GM12873 (cell line): ENCODE measurements at regions not wholly inside any gene's neighbourhood (a gene's known extent, or its start where the extent isn't known, plus 50 kb on each side); places are given as distances from the start of the nearest gene placed in this dataset.

Experiments used
- TF ChIP-seq, protein P1 (sequence below): IDR thresholded peaks from 2 replicates; pipeline ENCODE4 v1.5.1; 2012; ENCODE audit warnings: low read depth, mild to moderate bottlenecking, moderate library complexity, low read length, control low read depth; ENCODE audit not compliant: insufficient read depth; ENCODE audit errors: missing control alignments

DNA sequence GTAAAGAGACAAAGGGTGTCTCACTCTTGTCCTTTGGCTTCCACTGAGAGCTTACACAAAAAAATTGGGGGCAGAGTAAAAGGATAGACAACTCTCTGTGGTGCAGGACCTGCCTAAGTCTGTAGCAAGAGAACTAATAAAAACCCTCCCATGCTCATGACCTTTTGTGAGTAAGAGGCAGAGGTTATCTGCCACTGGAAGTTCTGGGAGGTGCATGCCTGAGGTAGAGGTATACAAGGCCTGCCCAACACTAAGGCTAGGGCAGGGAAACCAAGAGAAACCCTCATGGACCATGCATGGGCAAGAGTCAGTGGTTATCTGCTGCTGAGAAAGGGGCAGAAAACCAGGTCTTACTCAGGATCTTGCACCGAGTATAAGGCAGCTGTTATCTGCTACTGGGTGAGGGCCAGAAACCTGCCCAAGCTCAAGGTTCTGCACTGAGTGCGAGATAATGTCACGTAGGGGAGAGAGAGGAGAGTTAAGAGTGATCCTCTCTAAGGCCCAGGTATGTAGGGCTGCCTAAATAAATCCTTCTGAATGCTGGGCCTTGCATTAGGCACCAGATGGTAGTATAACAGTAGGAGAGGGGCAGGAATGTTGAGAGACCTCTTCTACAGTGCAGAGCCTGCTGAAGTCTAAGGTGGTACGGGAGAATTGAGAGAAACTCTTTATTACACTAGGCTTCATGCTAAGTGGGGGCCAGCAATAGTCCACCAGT is 143.4 kb downstream of the MACROH2A1 start:
- TF ChIP-seq, protein P1, sequence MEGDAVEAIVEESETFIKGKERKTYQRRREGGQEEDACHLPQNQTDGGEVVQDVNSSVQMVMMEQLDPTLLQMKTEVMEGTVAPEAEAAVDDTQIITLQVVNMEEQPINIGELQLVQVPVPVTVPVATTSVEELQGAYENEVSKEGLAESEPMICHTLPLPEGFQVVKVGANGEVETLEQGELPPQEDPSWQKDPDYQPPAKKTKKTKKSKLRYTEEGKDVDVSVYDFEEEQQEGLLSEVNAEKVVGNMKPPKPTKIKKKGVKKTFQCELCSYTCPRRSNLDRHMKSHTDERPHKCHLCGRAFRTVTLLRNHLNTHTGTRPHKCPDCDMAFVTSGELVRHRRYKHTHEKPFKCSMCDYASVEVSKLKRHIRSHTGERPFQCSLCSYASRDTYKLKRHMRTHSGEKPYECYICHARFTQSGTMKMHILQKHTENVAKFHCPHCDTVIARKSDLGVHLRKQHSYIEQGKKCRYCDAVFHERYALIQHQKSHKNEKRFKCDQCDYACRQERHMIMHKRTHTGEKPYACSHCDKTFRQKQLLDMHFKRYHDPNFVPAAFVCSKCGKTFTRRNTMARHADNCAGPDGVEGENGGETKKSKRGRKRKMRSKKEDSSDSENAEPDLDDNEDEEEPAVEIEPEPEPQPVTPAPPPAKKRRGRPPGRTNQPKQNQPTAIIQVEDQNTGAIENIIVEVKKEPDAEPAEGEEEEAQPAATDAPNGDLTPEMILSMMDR: no peak

DNA sequence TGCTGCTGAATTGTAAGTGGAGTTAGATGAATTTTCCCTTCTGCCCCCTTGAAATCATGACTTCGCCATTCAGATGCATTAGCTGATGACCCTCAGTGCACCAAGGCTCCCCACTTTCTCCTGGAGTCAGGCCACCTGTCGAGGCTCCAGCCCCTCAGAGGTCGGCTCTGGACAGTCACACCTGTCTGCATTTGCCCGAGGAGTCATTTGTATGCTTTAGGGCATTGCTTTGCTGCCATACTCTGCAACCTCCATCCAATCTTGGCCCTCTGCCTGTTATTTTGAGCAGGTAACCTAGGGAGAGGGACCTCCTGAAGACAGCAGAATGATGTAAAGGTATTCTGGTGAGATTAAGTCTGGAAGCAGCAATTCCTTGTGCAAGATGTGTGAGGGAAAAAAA is 144.8 kb downstream of the MACROH2A1 start:
- TF ChIP-seq, protein P1: no peak

- TF ChIP-seq, protein P1: no peak
Observed at GRCh38 chr5:135253601-135254178, 145.3 kb downstream of the MACROH2A1 start.

DNA sequence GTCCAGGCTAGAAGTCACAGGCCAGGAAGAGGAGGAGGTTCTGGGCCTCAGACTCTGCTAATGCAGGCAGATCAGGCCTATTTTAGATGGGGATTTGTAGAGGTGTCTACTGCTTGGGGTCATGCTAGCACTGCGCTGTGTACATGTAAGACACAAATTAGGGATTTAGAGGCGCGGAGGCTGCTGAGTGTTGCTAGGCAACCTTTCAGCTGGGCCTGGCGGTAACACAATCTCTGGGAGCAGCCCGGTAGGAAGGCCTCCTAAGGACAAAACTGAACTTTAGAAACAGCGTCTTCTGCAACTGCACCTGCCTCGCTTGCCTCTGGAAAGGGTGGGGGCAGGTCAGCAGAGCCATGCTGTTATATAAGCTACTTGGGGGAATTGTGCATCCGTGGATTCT is 147.9 kb downstream of the MACROH2A1 start:
- TF ChIP-seq, protein P1: no peak

GRCh38 chr5:135250671-135251070 is 148.4 kb downstream of the MACROH2A1 start:
- TF ChIP-seq, protein P1: no peak

- TF ChIP-seq, protein P1: no peak
Observed at GRCh38 chr5:135249658-135250057, 149.4 kb downstream of the MACROH2A1 start.

DNA sequence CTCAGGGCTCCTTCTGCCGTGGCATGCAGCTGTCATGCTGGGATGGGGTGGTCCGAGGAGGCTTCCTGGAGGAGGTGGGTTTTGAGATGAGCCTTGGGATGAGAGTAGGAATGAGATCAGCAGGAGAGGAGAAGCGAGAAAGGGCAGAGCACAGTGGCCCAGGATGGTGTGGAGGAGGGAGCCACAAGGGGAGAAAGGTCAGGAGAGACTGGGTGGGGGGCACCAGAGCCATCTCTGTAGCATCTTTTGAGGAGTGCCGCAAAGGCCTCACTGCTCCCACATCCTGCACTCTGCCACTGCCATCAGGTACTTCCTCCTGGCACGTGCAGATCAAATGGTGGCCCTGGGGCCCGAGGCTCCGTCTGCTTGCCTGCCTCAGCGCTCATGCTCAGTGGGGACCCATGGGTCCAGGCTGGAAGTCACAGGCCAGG is 150.2 kb downstream of the MACROH2A1 start:
- TF ChIP-seq, protein P1: no peak
